ENCODE measurements at regions not wholly inside any gene's neighbourhood (a gene's known extent, or its start where the extent isn't known, plus 50 kb on each side); places are given as distances from the start of the nearest gene placed in this dataset.
"Not testable (repeated sequence)": the region's sequence is repeated elsewhere in the genome, so short reads cannot be mapped to it uniquely, and the experiment has no call there.

DNA sequence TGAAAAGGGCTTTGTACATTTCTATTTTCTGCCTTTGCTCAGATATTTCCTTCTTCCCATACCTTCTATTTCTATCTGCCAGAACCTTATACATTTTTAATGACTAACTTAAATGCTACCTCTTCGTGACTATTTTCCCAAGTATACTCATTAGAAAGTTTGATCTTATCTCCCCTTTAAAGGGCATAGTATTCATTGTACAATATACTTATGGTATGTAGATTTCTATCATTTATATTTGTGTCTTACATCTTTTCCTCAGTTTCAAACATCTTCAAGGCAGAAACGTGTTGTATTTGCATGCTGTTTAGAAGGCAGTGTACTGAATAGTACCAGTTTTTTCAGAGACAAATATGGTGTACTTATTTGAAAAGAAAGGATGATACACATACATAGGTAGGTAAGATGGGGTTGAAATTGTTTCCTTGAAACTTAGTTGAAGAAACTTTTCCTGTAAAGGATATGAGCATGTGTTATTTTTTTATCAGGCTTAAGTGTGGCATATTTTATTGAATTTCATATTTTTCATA lies 518.1 kb upstream of the NUDT12 start:
- WGBS (ENCODE audit: insufficient coverage) = no CpG with 5 or more reads among the region's 2 CpGs
- Histone ChIP-seq H3K9ac (ENCODE audit: low read length) (no peak overlapping the region), H3K4me3 (ENCODE audit: control extremely low read depth in 1 of 5, extremely low read depth in 1 of 5, insufficient read depth in 1 of 5, low read depth in 2 of 5, low read length in 4 of 5) (no peak overlapping the region), H3K27ac (ENCODE audit: low read length in 2 of 2) (no peak overlapping the region), H4K20me1 (ENCODE audit: control insufficient read depth, insufficient read depth, low read length, poor library complexity, severe bottlenecking) (no peaks in the 10 kb centered on the region), H3K4me2 (replicated peaks; ENCODE audit: low read depth, low read length, poor library complexity, severe bottlenecking) (no peak overlapping the region), H3K9me3 (ENCODE audit: control extremely low read depth in 1 of 3, control insufficient read depth in 2 of 3, insufficient read depth in 1 of 3, low read length in 2 of 3) (no peaks in the 10 kb centered on the region), H3K27me3 (replicated peaks in 1 of 4; ENCODE audit: control extremely low read depth in 1 of 4, control insufficient read depth in 3 of 4, insufficient read depth in 4 of 4, low read length in 3 of 4) (no peaks in the 10 kb centered on the region), H3K36me3 (replicated peaks in 1 of 2; ENCODE audit: control extremely low read depth in 1 of 2, control insufficient read depth in 1 of 2, extremely low read depth in 1 of 2, insufficient read depth in 2 of 2, low read length in 1 of 2) (no peaks in the 10 kb centered on the region), H2AFZ (ENCODE audit: insufficient read depth, low read depth, low read length, poor library complexity, severe bottlenecking) (no peak overlapping the region), H3K4me1 (ENCODE audit: control insufficient read depth in 2 of 2, insufficient read depth in 2 of 2, low read length in 2 of 2) (no peaks in the 10 kb centered on the region), H3K79me2 (ENCODE audit: control insufficient read depth, insufficient read depth, low read length) (no peaks in the 10 kb centered on the region)
- DNase-seq = no peak
- TF ChIP-seq EZH2 (IDR thresholded peaks at IDR 0.05; ENCODE audit: borderline replicate concordance, insufficient read depth, low read depth, low read length, poor library complexity, severe bottlenecking) = no peak
- TF ChIP-seq, protein P1, sequence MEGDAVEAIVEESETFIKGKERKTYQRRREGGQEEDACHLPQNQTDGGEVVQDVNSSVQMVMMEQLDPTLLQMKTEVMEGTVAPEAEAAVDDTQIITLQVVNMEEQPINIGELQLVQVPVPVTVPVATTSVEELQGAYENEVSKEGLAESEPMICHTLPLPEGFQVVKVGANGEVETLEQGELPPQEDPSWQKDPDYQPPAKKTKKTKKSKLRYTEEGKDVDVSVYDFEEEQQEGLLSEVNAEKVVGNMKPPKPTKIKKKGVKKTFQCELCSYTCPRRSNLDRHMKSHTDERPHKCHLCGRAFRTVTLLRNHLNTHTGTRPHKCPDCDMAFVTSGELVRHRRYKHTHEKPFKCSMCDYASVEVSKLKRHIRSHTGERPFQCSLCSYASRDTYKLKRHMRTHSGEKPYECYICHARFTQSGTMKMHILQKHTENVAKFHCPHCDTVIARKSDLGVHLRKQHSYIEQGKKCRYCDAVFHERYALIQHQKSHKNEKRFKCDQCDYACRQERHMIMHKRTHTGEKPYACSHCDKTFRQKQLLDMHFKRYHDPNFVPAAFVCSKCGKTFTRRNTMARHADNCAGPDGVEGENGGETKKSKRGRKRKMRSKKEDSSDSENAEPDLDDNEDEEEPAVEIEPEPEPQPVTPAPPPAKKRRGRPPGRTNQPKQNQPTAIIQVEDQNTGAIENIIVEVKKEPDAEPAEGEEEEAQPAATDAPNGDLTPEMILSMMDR (IDR thresholded peaks at IDR 0.05) = no peak
- Mint-ChIP-seq H3K9me3 (ENCODE audit: insufficient read depth) (no peaks in the 10 kb centered on the region), H3K27ac (no peak overlapping the region), H3K4me3 (no peak overlapping the region), H3K4me1 (no peaks in the 10 kb centered on the region), H3K27me3 (no peaks in the 10 kb centered on the region)
- intact Hi-C loops (cut with micrococcal nuclease) = no loop called here
- ATAC-seq (ENCODE audit: low read depth) = no peak
- ChIA-PET CTCF (no interaction called here), POLR2A (no interaction called here)

DNA sequence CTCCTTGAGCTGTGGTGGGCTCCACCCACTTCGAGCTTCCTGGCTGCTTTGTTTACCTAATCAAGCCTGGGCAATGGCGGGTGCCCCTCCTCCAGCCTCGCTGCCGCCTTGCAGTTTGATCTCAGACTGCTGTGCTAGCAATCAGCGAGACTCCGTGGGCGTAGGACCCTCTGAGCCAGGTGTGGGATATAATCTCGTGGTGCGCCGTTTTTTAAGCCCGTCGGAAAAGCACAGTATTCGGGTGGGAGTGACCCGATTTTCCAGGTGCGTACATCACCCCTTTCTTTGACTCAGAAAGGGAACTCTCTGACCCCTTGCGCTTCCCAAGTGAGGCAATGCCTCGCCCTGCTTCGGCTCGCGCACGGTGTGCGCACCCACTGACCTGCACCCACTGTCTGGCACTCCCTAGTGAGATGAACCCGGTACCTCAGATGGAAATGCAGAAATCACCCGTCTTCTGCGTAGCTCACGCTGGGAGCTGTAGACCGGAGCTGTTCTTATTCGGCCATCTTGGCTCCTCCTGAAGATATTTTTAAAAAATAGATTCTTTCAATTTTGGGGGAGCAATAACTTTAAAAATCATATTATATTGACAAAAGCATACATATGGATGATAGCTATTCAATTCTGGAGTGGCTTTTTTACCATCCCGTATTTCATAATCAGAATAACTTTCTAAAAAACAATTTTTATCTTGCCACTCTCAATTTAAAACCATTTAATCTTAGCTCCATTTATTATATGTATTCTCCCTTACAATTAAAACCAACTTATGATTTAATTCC lies 517.5 kb upstream of the NUDT12 start:
- H3K4me1 Mint-ChIP-seq; H3K79me2 ChIP-seq (ENCODE audit: control insufficient read depth, insufficient read depth, low read length); H4K20me1 ChIP-seq (ENCODE audit: control insufficient read depth, insufficient read depth, low read length, poor library complexity, severe bottlenecking); H3K9me3 Mint-ChIP-seq (ENCODE audit: insufficient read depth); H3K4me3 ChIP-seq (ENCODE audit: control extremely low read depth in 1 of 5, extremely low read depth in 1 of 5, insufficient read depth in 1 of 5, low read depth in 2 of 5, low read length in 4 of 5); H3K4me2 ChIP-seq (replicated peaks; ENCODE audit: low read depth, low read length, poor library complexity, severe bottlenecking); H3K27me3 Mint-ChIP-seq; ATAC-seq (ENCODE audit: low read depth); H3K27ac ChIP-seq (ENCODE audit: low read length in 2 of 2); H3K4me3 Mint-ChIP-seq; POLR2A ChIA-PET; H3K9ac ChIP-seq (ENCODE audit: low read length); CTCF ChIA-PET; DNase-seq; H3K27ac Mint-ChIP-seq; H3K4me1 ChIP-seq (ENCODE audit: control insufficient read depth in 2 of 2, insufficient read depth in 2 of 2, low read length in 2 of 2); H3K27me3 ChIP-seq (replicated peaks in 1 of 4; ENCODE audit: control extremely low read depth in 1 of 4, control insufficient read depth in 3 of 4, insufficient read depth in 4 of 4, low read length in 3 of 4); H3K36me3 ChIP-seq (replicated peaks in 1 of 2; ENCODE audit: control extremely low read depth in 1 of 2, control insufficient read depth in 1 of 2, extremely low read depth in 1 of 2, insufficient read depth in 2 of 2, low read length in 1 of 2); intact Hi-C loops (cut with micrococcal nuclease); H2AFZ ChIP-seq (ENCODE audit: insufficient read depth, low read depth, low read length, poor library complexity, severe bottlenecking); H3K9me3 ChIP-seq (ENCODE audit: control extremely low read depth in 1 of 3, control insufficient read depth in 2 of 3, insufficient read depth in 1 of 3, low read length in 2 of 3): not testable (repeated sequence)
- 90% methylated on average over 4 of the region's 29 CpGs for WGBS (ENCODE audit: insufficient coverage)
